ENCODE measurements at regions not wholly inside any gene's neighbourhood (a gene's known extent, or its start where the extent isn't known, plus 50 kb on each side); places are given as distances from the start of the nearest gene placed in this dataset.

- Histone ChIP-seq H3K27me3 (no peaks in the 10 kb centered on the region), H3K36me3 (no peaks in the 10 kb centered on the region), H3K27ac (no peak overlapping the region), H3K4me1 (ENCODE audit: control insufficient read depth in 1 of 2, insufficient read depth in 1 of 2, low read depth in 1 of 2, low read length in 1 of 2) (no peaks in the 10 kb centered on the region), H3K9me3 (no peaks in the 10 kb centered on the region), H3K4me3 (ENCODE audit: low read depth in 1 of 2, low read length in 1 of 2) (no peak overlapping the region)
- TF ChIP-seq, protein P1, sequence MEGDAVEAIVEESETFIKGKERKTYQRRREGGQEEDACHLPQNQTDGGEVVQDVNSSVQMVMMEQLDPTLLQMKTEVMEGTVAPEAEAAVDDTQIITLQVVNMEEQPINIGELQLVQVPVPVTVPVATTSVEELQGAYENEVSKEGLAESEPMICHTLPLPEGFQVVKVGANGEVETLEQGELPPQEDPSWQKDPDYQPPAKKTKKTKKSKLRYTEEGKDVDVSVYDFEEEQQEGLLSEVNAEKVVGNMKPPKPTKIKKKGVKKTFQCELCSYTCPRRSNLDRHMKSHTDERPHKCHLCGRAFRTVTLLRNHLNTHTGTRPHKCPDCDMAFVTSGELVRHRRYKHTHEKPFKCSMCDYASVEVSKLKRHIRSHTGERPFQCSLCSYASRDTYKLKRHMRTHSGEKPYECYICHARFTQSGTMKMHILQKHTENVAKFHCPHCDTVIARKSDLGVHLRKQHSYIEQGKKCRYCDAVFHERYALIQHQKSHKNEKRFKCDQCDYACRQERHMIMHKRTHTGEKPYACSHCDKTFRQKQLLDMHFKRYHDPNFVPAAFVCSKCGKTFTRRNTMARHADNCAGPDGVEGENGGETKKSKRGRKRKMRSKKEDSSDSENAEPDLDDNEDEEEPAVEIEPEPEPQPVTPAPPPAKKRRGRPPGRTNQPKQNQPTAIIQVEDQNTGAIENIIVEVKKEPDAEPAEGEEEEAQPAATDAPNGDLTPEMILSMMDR (IDR thresholded peaks at IDR 0.05), result no peak
Measured at GRCh38 chr2:180570864-180571263, 409.5 kb upstream of the UBE2E3 start.

DNA sequence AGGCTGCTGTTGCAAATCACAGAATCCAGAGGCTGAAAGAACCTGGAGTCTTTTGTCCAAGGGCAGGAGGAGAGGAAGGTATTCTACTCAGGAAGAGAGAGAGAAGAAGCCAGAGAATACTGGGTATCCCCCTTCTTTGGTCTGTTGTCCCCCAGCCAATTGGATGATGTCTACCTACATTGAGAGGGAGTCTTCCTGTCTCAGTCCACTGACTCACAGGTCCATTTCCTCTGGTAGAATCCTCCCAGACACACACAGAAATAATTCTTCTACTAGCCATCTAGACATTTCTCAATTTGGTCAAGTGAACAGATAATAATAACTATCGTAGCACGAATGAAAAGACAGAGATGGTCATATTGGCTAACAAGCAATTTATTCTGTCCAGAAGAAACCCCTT is 416.4 kb upstream of the UBE2E3 start:
- Histone ChIP-seq H3K27me3 (no peaks in the 10 kb centered on the region), H3K4me3 (ENCODE audit: low read depth in 1 of 2, low read length in 1 of 2) (no peak overlapping the region), H3K9me3 (no peaks in the 10 kb centered on the region), H3K4me1 (ENCODE audit: control insufficient read depth in 1 of 2, insufficient read depth in 1 of 2, low read depth in 1 of 2, low read length in 1 of 2) (peaks cover 5% of the 10 kb centered on the region in 2 experiments), H3K36me3 (no peaks in the 10 kb centered on the region), H3K27ac (no peak overlapping the region)
- TF ChIP-seq, protein P1 (IDR thresholded peaks at IDR 0.05), result no peak

- H3K27ac ChIP-seq, result no peak overlapping the region
- H3K27me3 ChIP-seq, result no peaks in the 10 kb centered on the region
- no peaks in the 10 kb centered on the region for H3K36me3 ChIP-seq
- H3K4me1 ChIP-seq (ENCODE audit: control insufficient read depth in 1 of 2, insufficient read depth in 1 of 2, low read depth in 1 of 2, low read length in 1 of 2), result peaks cover 5% of the 10 kb centered on the region in 2 experiments
- TF ChIP-seq, protein P1 (IDR thresholded peaks at IDR 0.05), result no peak
- no peaks in the 10 kb centered on the region for H3K9me3 ChIP-seq
- no peak overlapping the region for H3K4me3 ChIP-seq (ENCODE audit: low read depth in 1 of 2, low read length in 1 of 2)
Measured at GRCh38 chr2:180562378-180562777, 418.0 kb upstream of the UBE2E3 start.

GRCh38 chr2:180559771-180560170 is 420.6 kb upstream of the UBE2E3 start:
- H3K4me1 ChIP-seq (ENCODE audit: control insufficient read depth in 1 of 2, insufficient read depth in 1 of 2, low read depth in 1 of 2, low read length in 1 of 2), result peaks cover 5% of the 10 kb centered on the region in 2 experiments
- H3K27ac ChIP-seq, result no peak overlapping the region
- no peaks in the 10 kb centered on the region for H3K27me3 ChIP-seq
- H3K36me3 ChIP-seq, result no peaks in the 10 kb centered on the region
- H3K9me3 ChIP-seq, result no peaks in the 10 kb centered on the region
- H3K4me3 ChIP-seq (ENCODE audit: low read depth in 1 of 2, low read length in 1 of 2), result no peak overlapping the region
- TF ChIP-seq, protein P1 (IDR thresholded peaks at IDR 0.05), result no peak

DNA sequence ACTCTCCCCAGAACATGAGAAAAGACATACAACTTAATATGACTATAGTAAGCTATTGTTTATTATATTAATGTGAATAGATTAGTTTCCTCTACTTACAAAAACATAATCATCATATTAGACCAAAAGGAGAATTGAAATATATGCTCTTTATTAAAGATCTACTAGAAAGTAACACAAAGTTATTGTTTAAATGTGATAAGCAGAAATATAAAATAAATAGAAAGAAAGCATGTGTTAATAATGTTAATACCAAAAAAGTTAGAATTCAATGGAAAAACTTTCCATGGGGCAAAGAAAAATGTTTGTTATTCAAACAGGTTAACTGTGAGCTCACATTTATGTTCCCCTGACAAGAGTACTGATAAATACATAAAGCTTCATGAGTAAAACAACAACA is 421.4 kb upstream of the UBE2E3 start:
- Histone ChIP-seq H3K4me1 (ENCODE audit: control insufficient read depth in 1 of 2, insufficient read depth in 1 of 2, low read depth in 1 of 2, low read length in 1 of 2) (peaks cover 5% of the 10 kb centered on the region in 2 experiments), H3K4me3 (ENCODE audit: low read depth in 1 of 2, low read length in 1 of 2) (no peak overlapping the region), H3K27me3 (no peaks in the 10 kb centered on the region), H3K36me3 (no peaks in the 10 kb centered on the region), H3K9me3 (no peaks in the 10 kb centered on the region), H3K27ac (no peak overlapping the region)
- TF ChIP-seq, protein P1 (IDR thresholded peaks at IDR 0.05), result no peak

Measured in neutrophil (primary cell).